ENCODE measurements at regions not wholly inside any gene's neighbourhood (a gene's known extent, or its start where the extent isn't known, plus 50 kb on each side); places are given as distances from the start of the nearest gene placed in this dataset.

DNA sequence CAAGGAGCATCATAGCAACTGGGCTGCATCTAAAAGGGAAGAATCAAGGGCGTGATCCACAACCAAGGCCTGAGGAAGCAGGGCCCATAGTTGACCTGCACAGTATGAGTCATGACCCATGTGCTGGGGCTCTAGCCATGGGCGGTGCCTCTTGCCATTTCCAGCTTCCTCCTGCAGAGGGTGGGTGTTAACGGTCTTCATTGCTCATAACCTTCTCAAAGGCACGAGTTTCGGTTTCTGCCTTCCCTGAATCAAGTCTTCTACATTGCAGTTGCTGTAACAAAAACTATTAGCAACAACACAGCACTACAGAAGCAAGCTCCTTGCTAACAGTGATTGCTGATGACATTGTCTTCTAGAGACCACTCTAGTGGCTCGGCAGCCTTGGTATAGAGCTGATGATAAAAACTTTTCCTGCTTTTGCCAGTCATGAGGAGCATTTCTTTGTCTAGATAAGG, 66.9 kb downstream of the CTSL start:
- Histone ChIP-seq H3K27me3 (replicated peaks in 1 of 2; ENCODE audit: control insufficient read depth in 2 of 2, extremely low read depth in 1 of 2, insufficient read depth in 2 of 2, low read length in 1 of 2) (no peaks in the 10 kb centered on the region), H3K4me3 (ENCODE audit: control insufficient read depth in 1 of 2, extremely low read depth in 1 of 2, low read length in 1 of 2) (peak overlapping the region in 1 of 2 donors; percentile 0), H3K27ac (ENCODE audit: low read length) (no peak overlapping the region), H3K36me3 (ENCODE audit: control insufficient read depth in 2 of 2, extremely low read depth in 1 of 2, insufficient read depth in 1 of 2, low read length in 1 of 2) (no peaks in the 10 kb centered on the region), H3K4me1 (ENCODE audit: control insufficient read depth in 1 of 2, extremely low read depth in 1 of 2, insufficient read depth in 2 of 2, low read length in 2 of 2) (peaks cover 2 to 6% of the 10 kb centered on the region in 2 experiments), H3K9me3 (no peaks in the 10 kb centered on the region)
- H3K4me1 Mint-ChIP-seq = peaks cover 0 to 25% (median 9%) of the 10 kb centered on the region in 3 donors
- WGBS (ENCODE audit: insufficient coverage) = 26% methylated on average over 4 of the region's 6 CpGs
- H3K4me3 Mint-ChIP-seq = no peak overlapping the region
- ChIA-PET CTCF (no interaction called here), POLR2A (interaction anchor here in 1 of 2 donors (0.6 kb wide), 1 partner anchor 846 kb away, joined by 4 read pairs; no protein-coding TSS in a partner anchor)
- H3K27ac Mint-ChIP-seq = peak overlapping the region in 1 of 2 donors; percentile 6
- H3K36me3 Mint-ChIP-seq = no peaks in the 10 kb centered on the region
- DNase-seq (peak in 14 of 35 experiments; percentile 1 to 44 (median 14)), ATAC-seq (replicated peaks in 1 of 4) (peak in 3 of 4 experiments; percentile 51 to 82 (median 58))
- H3K9me3 Mint-ChIP-seq = no peaks in the 10 kb centered on the region
- H3K27me3 Mint-ChIP-seq = peaks cover 0 to 3% of the 10 kb centered on the region in 2 donors

DNA sequence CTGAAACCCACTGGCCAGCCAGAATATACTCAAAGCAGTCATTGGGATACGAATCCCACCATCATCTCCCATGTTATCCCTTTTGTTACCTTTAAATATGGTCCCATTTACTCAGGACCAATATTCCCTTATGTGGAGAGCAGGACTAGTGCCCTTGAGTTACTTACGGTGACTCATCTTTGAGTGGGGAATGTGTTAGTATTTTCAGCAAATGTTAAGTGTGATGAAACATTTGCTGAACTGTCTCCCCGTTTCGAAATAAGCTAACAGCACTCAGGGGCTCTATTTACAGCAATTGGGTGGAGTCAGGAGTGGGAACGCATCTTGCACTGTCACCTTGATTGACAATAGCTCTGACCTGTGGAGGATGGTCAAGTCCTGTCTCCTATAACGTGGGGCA, 67.4 kb downstream of the CTSL start:
- H3K27me3 ChIP-seq (replicated peaks in 1 of 2; ENCODE audit: control insufficient read depth in 2 of 2, extremely low read depth in 1 of 2, insufficient read depth in 2 of 2, low read length in 1 of 2) = no peaks in the 10 kb centered on the region
- no peaks in the 10 kb centered on the region for H3K9me3 ChIP-seq
- no peak overlapping the region for H3K27ac ChIP-seq (ENCODE audit: low read length)
- ChIA-PET CTCF (no interaction called here), POLR2A (no interaction called here)
- peaks cover 2 to 6% of the 10 kb centered on the region in 2 experiments for H3K4me1 ChIP-seq (ENCODE audit: control insufficient read depth in 1 of 2, extremely low read depth in 1 of 2, insufficient read depth in 2 of 2, low read length in 2 of 2)
- H3K4me3 ChIP-seq (ENCODE audit: control insufficient read depth in 1 of 2, extremely low read depth in 1 of 2, low read length in 1 of 2) = peak overlapping the region in 1 of 2 donors; percentile 0
- peaks cover 0 to 25% (median 9%) of the 10 kb centered on the region in 3 donors for H3K4me1 Mint-ChIP-seq
- no peaks in the 10 kb centered on the region for H3K36me3 ChIP-seq (ENCODE audit: control insufficient read depth in 2 of 2, extremely low read depth in 1 of 2, insufficient read depth in 1 of 2, low read length in 1 of 2)
- H3K27me3 Mint-ChIP-seq = peaks cover 0 to 3% of the 10 kb centered on the region in 2 donors
- no peak overlapping the region for H3K27ac Mint-ChIP-seq
- DNase-seq (peak in 1 of 35 experiments; percentile 2), ATAC-seq (replicated peaks in 1 of 4) (no peak)
- 42% methylated on average over 3 of the region's 6 CpGs for WGBS (ENCODE audit: insufficient coverage)
- no peaks in the 10 kb centered on the region for H3K9me3 Mint-ChIP-seq
- no peaks in the 10 kb centered on the region for H3K36me3 Mint-ChIP-seq
- no peak overlapping the region for H3K4me3 Mint-ChIP-seq

GRCh38 chr9:87795178-87795577, 69.3 kb downstream of the CTSL start:
- H3K27ac ChIP-seq (ENCODE audit: low read length) = no peak overlapping the region
- H3K4me1 Mint-ChIP-seq = peaks cover 0 to 25% (median 9%) of the 10 kb centered on the region in 3 donors
- no peak overlapping the region for H3K4me3 Mint-ChIP-seq
- peaks cover 2 to 6% of the 10 kb centered on the region in 2 experiments for H3K4me1 ChIP-seq (ENCODE audit: control insufficient read depth in 1 of 2, extremely low read depth in 1 of 2, insufficient read depth in 2 of 2, low read length in 2 of 2)
- no peak for ATAC-seq (replicated peaks in 1 of 4)
- CTCF ChIA-PET = no interaction called here
- no peaks in the 10 kb centered on the region for H3K36me3 ChIP-seq (ENCODE audit: control insufficient read depth in 2 of 2, extremely low read depth in 1 of 2, insufficient read depth in 1 of 2, low read length in 1 of 2)
- H3K27ac Mint-ChIP-seq = no peak overlapping the region
- DNase-seq = no peak
- POLR2A ChIA-PET = interaction anchor here in 1 of 2 donors (1.0 kb wide), 1 partner anchor 137 kb away, joined by 3 read pairs; no protein-coding TSS in a partner anchor
- H3K9me3 ChIP-seq = no peaks in the 10 kb centered on the region
- H3K36me3 Mint-ChIP-seq = no peaks in the 10 kb centered on the region
- H3K4me3 ChIP-seq (ENCODE audit: control insufficient read depth in 1 of 2, extremely low read depth in 1 of 2, low read length in 1 of 2) = no peak overlapping the region
- no peaks in the 10 kb centered on the region for H3K27me3 ChIP-seq (replicated peaks in 1 of 2; ENCODE audit: control insufficient read depth in 2 of 2, extremely low read depth in 1 of 2, insufficient read depth in 2 of 2, low read length in 1 of 2)
- no peaks in the 10 kb centered on the region for H3K9me3 Mint-ChIP-seq
- no peaks in the 10 kb centered on the region for H3K27me3 Mint-ChIP-seq
- 51% methylated on average over 3 of the region's 4 CpGs for WGBS (ENCODE audit: insufficient coverage)

DNA sequence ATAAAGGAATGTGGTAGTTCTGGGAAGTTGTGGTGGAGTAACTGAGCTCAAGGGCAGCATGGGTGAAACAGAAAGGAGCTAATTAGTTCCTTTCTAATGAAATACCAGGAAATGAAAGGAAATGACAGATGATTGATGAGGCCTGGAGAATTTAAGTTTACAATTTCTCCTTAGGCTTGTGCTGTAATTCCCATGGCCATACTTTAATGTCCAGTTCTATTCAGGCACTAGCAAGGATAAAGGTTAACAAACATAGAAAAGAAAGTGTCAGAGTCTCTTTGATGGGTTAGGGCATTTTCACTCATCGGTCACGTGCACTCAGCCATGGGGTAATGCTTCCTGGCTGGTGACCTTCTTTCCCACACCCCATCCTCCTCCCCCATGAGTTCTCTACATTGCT, 70.3 kb downstream of the CTSL start:
- Histone ChIP-seq H3K4me3 (ENCODE audit: control insufficient read depth in 1 of 2, extremely low read depth in 1 of 2, low read length in 1 of 2) (no peak overlapping the region), H3K4me1 (ENCODE audit: control insufficient read depth in 1 of 2, extremely low read depth in 1 of 2, insufficient read depth in 2 of 2, low read length in 2 of 2) (peaks cover 2 to 6% of the 10 kb centered on the region in 2 experiments), H3K27ac (ENCODE audit: low read length) (no peak overlapping the region), H3K27me3 (replicated peaks in 1 of 2; ENCODE audit: control insufficient read depth in 2 of 2, extremely low read depth in 1 of 2, insufficient read depth in 2 of 2, low read length in 1 of 2) (no peaks in the 10 kb centered on the region), H3K36me3 (ENCODE audit: control insufficient read depth in 2 of 2, extremely low read depth in 1 of 2, insufficient read depth in 1 of 2, low read length in 1 of 2) (no peaks in the 10 kb centered on the region), H3K9me3 (no peaks in the 10 kb centered on the region)
- Mint-ChIP-seq H3K27ac (no peak overlapping the region), H3K4me1 (peaks cover 0 to 25% (median 9%) of the 10 kb centered on the region in 3 donors), H3K36me3 (no peaks in the 10 kb centered on the region), H3K27me3 (no peaks in the 10 kb centered on the region), H3K4me3 (no peak overlapping the region), H3K9me3 (no peaks in the 10 kb centered on the region)
- WGBS (ENCODE audit: insufficient coverage) = no CpG with 5 or more reads among the region's 2 CpGs
- ChIA-PET POLR2A (no interaction called here), CTCF (no interaction called here)
- no peak for DNase-seq
- no peak for ATAC-seq (replicated peaks in 1 of 4)

- H3K36me3 Mint-ChIP-seq = no peaks in the 10 kb centered on the region
- H3K4me1 ChIP-seq (ENCODE audit: control insufficient read depth in 1 of 2, extremely low read depth in 1 of 2, insufficient read depth in 2 of 2, low read length in 2 of 2) = peaks cover 2 to 3% of the 10 kb centered on the region in 2 experiments
- CTCF ChIA-PET = no interaction called here
- H3K4me1 Mint-ChIP-seq = peaks cover 0 to 16% (median under 1%) of the 10 kb centered on the region in 3 donors
- WGBS (ENCODE audit: insufficient coverage) = no CpG with 5 or more reads among the region's 1 CpG
- H3K4me3 Mint-ChIP-seq = no peak overlapping the region
- no peaks in the 10 kb centered on the region for H3K27me3 Mint-ChIP-seq
- no peak overlapping the region for H3K27ac ChIP-seq (ENCODE audit: low read length)
- H3K9me3 ChIP-seq = no peaks in the 10 kb centered on the region
- H3K27me3 ChIP-seq (replicated peaks in 1 of 2; ENCODE audit: control insufficient read depth in 2 of 2, extremely low read depth in 1 of 2, insufficient read depth in 2 of 2, low read length in 1 of 2) = peaks cover 0 to 3% of the 10 kb centered on the region in 2 experiments
- DNase-seq = no peak
- ATAC-seq (replicated peaks in 1 of 4) = no peak
- no peaks in the 10 kb centered on the region for H3K9me3 Mint-ChIP-seq
- POLR2A ChIA-PET = no interaction called here
- H3K27ac Mint-ChIP-seq = no peak overlapping the region
- H3K36me3 ChIP-seq (ENCODE audit: control insufficient read depth in 2 of 2, extremely low read depth in 1 of 2, insufficient read depth in 1 of 2, low read length in 1 of 2) = no peaks in the 10 kb centered on the region
- H3K4me3 ChIP-seq (ENCODE audit: control insufficient read depth in 1 of 2, extremely low read depth in 1 of 2, low read length in 1 of 2) = no peak overlapping the region
These were observed 72.4 kb downstream of the CTSL start for GRCh38 chr9:87798261-87798833.

DNA sequence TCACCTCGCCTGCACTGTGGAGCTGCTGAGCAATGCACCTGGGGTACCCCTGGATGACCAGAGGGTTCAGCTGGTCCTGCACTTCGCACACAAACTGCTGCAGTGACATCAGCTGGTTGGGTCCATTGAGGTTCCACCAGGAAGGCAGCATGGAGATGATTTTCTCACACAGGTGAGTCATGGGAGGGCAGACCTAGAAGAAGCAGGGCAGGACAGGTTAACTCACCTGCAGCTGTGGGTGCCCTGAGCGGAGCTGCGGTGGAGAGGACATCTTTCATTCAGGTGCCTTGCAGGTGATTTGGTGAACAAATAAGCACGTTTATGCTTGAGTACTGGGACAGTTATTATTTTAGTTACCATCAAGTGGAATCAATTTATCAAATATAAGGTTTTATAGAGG, 73.6 kb downstream of the CTSL start:
- peaks cover 0 to 2% of the 10 kb centered on the region in 2 experiments for H3K4me1 ChIP-seq (ENCODE audit: control insufficient read depth in 1 of 2, extremely low read depth in 1 of 2, insufficient read depth in 2 of 2, low read length in 2 of 2)
- no peaks in the 10 kb centered on the region for H3K9me3 ChIP-seq
- no peak for ATAC-seq (replicated peaks in 1 of 4)
- no peaks in the 10 kb centered on the region for H3K27me3 Mint-ChIP-seq
- H3K9me3 Mint-ChIP-seq = no peaks in the 10 kb centered on the region
- DNase-seq = no peak
- peaks cover 0 to 6% (median 0%) of the 10 kb centered on the region in 3 donors for H3K4me1 Mint-ChIP-seq
- no peak overlapping the region for H3K4me3 ChIP-seq (ENCODE audit: control insufficient read depth in 1 of 2, extremely low read depth in 1 of 2, low read length in 1 of 2)
- CTCF ChIA-PET = no interaction called here
- no peak overlapping the region for H3K27ac ChIP-seq (ENCODE audit: low read length)
- POLR2A ChIA-PET = no interaction called here
- H3K36me3 ChIP-seq (ENCODE audit: control insufficient read depth in 2 of 2, extremely low read depth in 1 of 2, insufficient read depth in 1 of 2, low read length in 1 of 2) = no peaks in the 10 kb centered on the region
- H3K36me3 Mint-ChIP-seq = no peaks in the 10 kb centered on the region
- H3K27me3 ChIP-seq (replicated peaks in 1 of 2; ENCODE audit: control insufficient read depth in 2 of 2, extremely low read depth in 1 of 2, insufficient read depth in 2 of 2, low read length in 1 of 2) = peaks cover 0 to 3% of the 10 kb centered on the region in 2 experiments
- H3K4me3 Mint-ChIP-seq = no peak overlapping the region
- H3K27ac Mint-ChIP-seq = no peak overlapping the region
- WGBS (ENCODE audit: insufficient coverage) = 50% methylated on average over 2 of the region's 5 CpGs
